SK-N-SH treated with all-trans-retinoic acid at 6 μM for 48 hours (cell line): ENCODE measurements at regions not wholly inside any gene's neighbourhood (a gene's known extent, or its start where the extent isn't known, plus 50 kb on each side); places are given as distances from the start of the nearest gene placed in this dataset.

Source experiments
- ARNTL ChIP-seq: fragments of 450-650 bp; formaldehyde crosslinking; IDR thresholded peaks from 2 replicates; pipeline ENCODE4 v1.5.0; 2020; ENCODE audit warnings: low read depth, mild to moderate bottlenecking, moderate library complexity, borderline replicate concordance
- GLIS3 ChIP-seq: fragments of 250-450 bp; sonication (Bioruptor Pico); IDR thresholded peaks from 2 replicates; pipeline ENCODE4 v1.5.0; 2020; ENCODE audit warnings: mild to moderate bottlenecking, moderate library complexity
- TF ChIP-seq, protein P1 (sequence below): fragments of 250-450 bp; sonication (Bioruptor Pico); IDR thresholded peaks from 2 replicates; pipeline ENCODE4 v1.5.1; 2020; ENCODE audit warnings: low read depth, mild to moderate bottlenecking, moderate library complexity
- TF ChIP-seq, protein P2 (sequence below): fragments of 250-450 bp; sonication (Bioruptor Pico); IDR thresholded peaks from 2 replicates; pipeline ENCODE4 v1.8.0; 2021; ENCODE audit warnings: low read depth, mild to moderate bottlenecking, moderate library complexity, borderline replicate concordance

DNA sequence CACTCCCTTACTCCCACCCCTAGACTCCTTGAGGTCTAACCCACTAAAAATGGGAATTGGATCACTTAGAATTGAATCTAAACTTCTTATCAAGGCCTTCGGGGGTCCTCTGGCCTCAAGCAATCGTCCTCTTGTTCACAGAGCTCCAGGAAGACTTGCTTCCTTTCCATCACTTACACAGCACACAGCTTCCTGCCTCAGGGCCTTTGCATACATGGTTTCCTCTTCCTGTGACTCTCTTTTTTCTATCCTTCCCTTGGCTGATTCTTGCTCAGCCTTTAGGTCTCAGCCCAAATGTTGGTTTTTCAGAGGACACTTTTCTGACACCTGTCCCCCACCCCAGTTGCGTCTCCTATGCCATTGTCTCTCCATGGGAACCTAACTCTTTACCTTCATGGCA is 50.0 kb upstream of the ALDH1B1 start:
- TF ChIP-seq ARNTL (CRISPR knock-in tag) = no peak
- TF ChIP-seq GLIS3 (CRISPR knock-in tag) = no peak
- TF ChIP-seq, protein P1, sequence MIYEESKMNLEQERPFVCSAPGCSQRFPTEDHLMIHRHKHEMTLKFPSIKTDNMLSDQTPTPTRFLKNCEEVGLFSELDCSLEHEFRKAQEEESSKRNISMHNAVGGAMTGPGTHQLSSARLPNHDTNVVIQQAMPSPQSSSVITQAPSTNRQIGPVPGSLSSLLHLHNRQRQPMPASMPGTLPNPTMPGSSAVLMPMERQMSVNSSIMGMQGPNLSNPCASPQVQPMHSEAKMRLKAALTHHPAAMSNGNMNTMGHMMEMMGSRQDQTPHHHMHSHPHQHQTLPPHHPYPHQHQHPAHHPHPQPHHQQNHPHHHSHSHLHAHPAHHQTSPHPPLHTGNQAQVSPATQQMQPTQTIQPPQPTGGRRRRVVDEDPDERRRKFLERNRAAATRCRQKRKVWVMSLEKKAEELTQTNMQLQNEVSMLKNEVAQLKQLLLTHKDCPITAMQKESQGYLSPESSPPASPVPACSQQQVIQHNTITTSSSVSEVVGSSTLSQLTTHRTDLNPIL = no peak
- TF ChIP-seq, protein P2, sequence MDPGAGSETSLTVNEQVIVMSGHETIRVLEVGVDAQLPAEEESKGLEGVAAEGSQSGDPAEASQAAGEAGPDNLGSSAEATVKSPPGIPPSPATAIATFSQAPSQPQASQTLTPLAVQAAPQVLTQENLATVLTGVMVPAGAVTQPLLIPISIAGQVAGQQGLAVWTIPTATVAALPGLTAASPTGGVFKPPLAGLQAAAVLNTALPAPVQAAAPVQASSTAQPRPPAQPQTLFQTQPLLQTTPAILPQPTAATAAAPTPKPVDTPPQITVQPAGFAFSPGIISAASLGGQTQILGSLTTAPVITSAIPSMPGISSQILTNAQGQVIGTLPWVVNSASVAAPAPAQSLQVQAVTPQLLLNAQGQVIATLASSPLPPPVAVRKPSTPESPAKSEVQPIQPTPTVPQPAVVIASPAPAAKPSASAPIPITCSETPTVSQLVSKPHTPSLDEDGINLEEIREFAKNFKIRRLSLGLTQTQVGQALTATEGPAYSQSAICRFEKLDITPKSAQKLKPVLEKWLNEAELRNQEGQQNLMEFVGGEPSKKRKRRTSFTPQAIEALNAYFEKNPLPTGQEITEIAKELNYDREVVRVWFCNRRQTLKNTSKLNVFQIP (CRISPR knock-in tag) = no peak
